Uterus (tissue), 3 donors: ENCODE measurements at regions not wholly inside any gene's neighbourhood (a gene's known extent, or its start where the extent isn't known, plus 50 kb on each side); places are given as distances from the start of the nearest gene placed in this dataset.

ENCODE experiments used
- DNase-seq, 2 donors: peaks; one replicate each; pipeline ENCODE4 v3.0.0-alpha.2; 2019 to 2020
- H3K27ac ChIP-seq, 2 donors: fragments of 200-600 bp; sonication (generic); 1 replicate in 1 of 2; 2 replicates in 1 of 2; pipeline ENCODE4 v1.5.1; 2016 to 2018
- H3K27me3 ChIP-seq, 2 donors: fragments of 200-600 bp; sonication (generic); one replicate each; pipeline ENCODE4 v1.5.1; 2018 to 2019; ENCODE audit warnings: control low read depth in 1 of 2
- H3K36me3 ChIP-seq, 2 donors: fragments of 200-600 bp; sonication (generic); one replicate each; pipeline ENCODE4 v1.5.1; 2019; ENCODE audit warnings: control low read depth in 1 of 2
- H3K4me1 ChIP-seq, 2 donors: fragments of 200-600 bp; sonication (generic); one replicate each; pipeline ENCODE4 v1.5.1; 2018 to 2019; ENCODE audit warnings: control low read depth in 1 of 2
- H3K4me3 ChIP-seq, 2 donors: fragments of 200-600 bp; sonication (generic); 1 replicate in 1 of 2; 2 replicates in 1 of 2; pipeline ENCODE4 v1.5.1; 2018 to 2019; ENCODE audit warnings: mild to moderate bottlenecking in 1 of 2
- H3K9me3 ChIP-seq, 2 donors: fragments of 200-600 bp; sonication (generic); one replicate each; pipeline ENCODE4 v1.5.1; 2019; ENCODE audit warnings: control low read depth in 1 of 2
- POLR2A ChIP-seq, 2 donors: fragments of 450-650 bp; IDR thresholded peaks; one replicate each; pipeline ENCODE4 v1.6.1; 2016; ENCODE audit warnings: antibody characterized with exemption in 2 of 2, mild to moderate bottlenecking in 1 of 2, moderate library complexity in 1 of 2
- intact Hi-C: fragments of 100-400 bp; cut with DNase I; formaldehyde crosslinking; loops from one replicate; pipeline ENCODE4 v1.15.1; 2023; ENCODE audit warnings: low total_unique reads
- TF ChIP-seq, protein P1 (sequence below), 4 experiments: fragments of 200-600 bp in 2 of 4; fragments of 450-650 bp in 2 of 4; sonication (generic) in 2 of 4; IDR thresholded peaks; one replicate each; pipeline ENCODE4 v1.5.1; 2016 to 2019; ENCODE audit warnings: antibody characterized with exemption in 4 of 4, mild to moderate bottlenecking in 2 of 4, moderate library complexity in 1 of 4
- donor health status: DM: yes; HTN: yes; CAD: no.

DNA sequence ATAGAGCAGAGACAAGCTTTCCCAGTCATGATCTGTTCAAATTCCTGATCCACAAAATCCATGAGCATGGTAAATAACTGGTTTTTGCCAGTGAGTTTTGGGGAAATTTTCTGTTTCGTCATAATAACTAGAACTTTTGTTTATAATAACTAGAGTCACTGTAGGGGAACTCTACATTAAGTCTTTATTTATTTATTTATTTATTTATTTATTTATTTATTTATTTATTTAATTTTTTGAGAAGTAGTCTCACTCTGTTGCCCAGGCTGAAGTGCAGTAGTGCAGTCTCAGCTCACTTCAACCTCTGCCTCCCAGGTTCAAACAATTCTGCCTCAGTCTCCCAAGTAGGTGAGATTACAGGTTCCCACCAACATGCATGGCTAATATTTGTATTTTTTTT is 1106.8 kb downstream of the AMY1C start:
- Histone ChIP-seq H3K27ac (no peak overlapping the region), H3K36me3 (no peaks in the 10 kb centered on the region), H3K4me1 (no peaks in the 10 kb centered on the region), H3K27me3 (no peaks in the 10 kb centered on the region), H3K4me3 (no peak overlapping the region), H3K9me3 (no peaks in the 10 kb centered on the region)
- intact Hi-C loops: no loop called here
- TF ChIP-seq, protein P1, sequence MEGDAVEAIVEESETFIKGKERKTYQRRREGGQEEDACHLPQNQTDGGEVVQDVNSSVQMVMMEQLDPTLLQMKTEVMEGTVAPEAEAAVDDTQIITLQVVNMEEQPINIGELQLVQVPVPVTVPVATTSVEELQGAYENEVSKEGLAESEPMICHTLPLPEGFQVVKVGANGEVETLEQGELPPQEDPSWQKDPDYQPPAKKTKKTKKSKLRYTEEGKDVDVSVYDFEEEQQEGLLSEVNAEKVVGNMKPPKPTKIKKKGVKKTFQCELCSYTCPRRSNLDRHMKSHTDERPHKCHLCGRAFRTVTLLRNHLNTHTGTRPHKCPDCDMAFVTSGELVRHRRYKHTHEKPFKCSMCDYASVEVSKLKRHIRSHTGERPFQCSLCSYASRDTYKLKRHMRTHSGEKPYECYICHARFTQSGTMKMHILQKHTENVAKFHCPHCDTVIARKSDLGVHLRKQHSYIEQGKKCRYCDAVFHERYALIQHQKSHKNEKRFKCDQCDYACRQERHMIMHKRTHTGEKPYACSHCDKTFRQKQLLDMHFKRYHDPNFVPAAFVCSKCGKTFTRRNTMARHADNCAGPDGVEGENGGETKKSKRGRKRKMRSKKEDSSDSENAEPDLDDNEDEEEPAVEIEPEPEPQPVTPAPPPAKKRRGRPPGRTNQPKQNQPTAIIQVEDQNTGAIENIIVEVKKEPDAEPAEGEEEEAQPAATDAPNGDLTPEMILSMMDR (IDR thresholded peaks at IDR 0.05): no peak
- no peak for TF ChIP-seq POLR2A (IDR thresholded peaks at IDR 0.05)
- DNase-seq: no peak

DNA sequence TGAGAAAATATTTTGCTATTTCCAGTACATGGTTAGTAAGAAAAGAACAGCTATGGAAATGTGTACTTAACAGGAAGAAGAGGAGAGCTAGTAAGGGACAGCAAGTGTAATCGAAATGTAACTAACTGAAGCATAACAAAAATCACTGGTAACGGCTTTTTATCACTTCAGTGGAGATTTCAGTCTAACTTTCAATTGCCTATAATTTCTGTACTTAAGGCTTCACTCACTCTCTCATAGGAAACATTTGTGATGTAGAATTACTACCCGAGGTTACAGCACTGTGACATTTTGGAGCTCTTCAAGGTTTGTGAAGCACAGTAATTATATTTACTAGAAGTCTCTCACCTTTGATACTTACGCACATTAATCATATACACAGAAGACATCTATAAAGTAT is 1119.1 kb downstream of the AMY1C start:
- Histone ChIP-seq H3K27me3 (no peaks in the 10 kb centered on the region), H3K27ac (no peak overlapping the region), H3K9me3 (no peaks in the 10 kb centered on the region), H3K36me3 (no peaks in the 10 kb centered on the region), H3K4me3 (no peak overlapping the region), H3K4me1 (no peaks in the 10 kb centered on the region)
- no peak for TF ChIP-seq POLR2A (IDR thresholded peaks at IDR 0.05)
- TF ChIP-seq, protein P1 (IDR thresholded peaks at IDR 0.05): no peak
- intact Hi-C loops: no loop called here
- no peak for DNase-seq

DNA sequence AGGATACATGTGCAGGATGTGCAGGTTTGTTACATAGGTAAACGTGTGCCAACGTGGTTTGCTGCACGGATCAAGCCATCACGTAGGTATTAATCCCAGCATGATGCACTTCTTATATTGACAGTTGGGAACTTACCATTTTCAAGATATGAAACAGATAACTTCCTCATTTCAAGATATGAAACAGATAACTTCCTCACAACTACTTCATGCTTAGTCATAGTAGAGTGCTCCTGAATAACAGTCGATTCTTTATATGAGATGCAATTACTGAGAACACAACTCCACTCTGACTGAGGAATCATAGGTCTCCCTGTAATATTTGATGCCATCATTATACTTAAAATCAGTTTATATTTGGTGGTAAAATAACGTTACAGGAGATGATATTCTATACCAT is 1124.3 kb downstream of the AMY1C start:
- no peaks in the 10 kb centered on the region for H3K4me1 ChIP-seq
- no peaks in the 10 kb centered on the region for H3K36me3 ChIP-seq
- no peaks in the 10 kb centered on the region for H3K27me3 ChIP-seq
- no peak overlapping the region for H3K4me3 ChIP-seq
- no peak overlapping the region for H3K27ac ChIP-seq
- intact Hi-C loops: no loop called here
- H3K9me3 ChIP-seq: no peaks in the 10 kb centered on the region
- DNase-seq: no peak
- no peak for TF ChIP-seq POLR2A (IDR thresholded peaks at IDR 0.05)
- TF ChIP-seq, protein P1 (IDR thresholded peaks at IDR 0.05): no peak

DNA sequence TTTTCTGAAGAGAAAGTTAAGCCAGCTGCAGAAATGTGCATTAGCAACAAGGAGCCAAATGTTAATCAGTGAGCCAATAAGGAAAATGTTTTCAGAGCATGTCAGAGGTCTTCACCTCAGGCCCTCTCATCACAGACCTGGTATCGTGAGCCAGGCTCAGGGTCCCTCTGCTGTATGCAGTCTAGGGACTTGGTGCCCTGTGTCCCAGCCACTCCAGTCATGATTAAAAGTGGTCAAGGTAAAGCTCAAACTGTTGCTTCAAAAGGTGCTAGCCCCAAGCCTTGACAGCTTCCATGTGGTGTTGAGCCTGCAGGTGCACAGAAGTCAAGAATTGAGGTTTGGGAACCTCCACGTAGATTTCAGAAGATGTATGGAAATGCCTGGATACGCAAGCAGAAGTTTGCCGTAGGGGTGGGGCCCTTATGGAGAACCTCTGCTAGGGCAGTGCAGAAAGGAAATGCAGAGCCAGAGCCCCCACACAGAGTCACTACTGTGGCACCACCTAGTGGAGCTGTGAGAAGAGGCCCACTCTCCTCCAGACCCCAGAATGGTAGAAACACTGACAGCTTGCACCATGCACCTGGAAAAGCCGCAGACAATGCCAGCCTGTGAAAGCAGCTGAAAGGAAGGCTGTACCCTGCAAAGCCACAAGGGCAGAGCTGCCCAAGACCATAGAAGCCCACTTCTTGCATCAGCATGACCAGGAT is 1128.7 kb downstream of the AMY1C start:
- Histone ChIP-seq H3K4me1 (no peaks in the 10 kb centered on the region), H3K9me3 (no peaks in the 10 kb centered on the region), H3K27me3 (no peaks in the 10 kb centered on the region), H3K36me3 (no peaks in the 10 kb centered on the region), H3K27ac (no peak overlapping the region), H3K4me3 (no peak overlapping the region)
- TF ChIP-seq, protein P1 (IDR thresholded peaks at IDR 0.05): no peak
- TF ChIP-seq POLR2A (IDR thresholded peaks at IDR 0.05): no peak
- DNase-seq: no peak
- intact Hi-C loops: no loop called here

DNA sequence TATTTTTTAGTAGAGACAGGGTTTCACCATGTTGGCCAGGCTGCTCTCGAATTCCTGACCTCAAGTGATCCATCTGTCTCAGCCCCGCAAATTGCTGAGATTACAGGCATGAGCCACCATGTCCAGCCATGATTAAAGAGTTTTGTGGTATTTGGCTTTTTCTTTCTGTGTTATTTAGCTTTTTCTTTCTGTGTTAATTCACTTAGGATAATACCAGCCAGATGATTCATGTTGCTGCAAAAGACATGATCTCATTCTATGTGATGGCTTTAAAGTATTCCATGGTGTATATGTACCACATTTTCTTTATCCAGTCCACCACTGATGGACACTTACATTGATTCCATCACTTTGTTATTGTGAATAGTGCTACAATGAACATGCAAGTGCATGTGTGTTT is 1135.2 kb downstream of the AMY1C start:
- no peaks in the 10 kb centered on the region for H3K9me3 ChIP-seq
- no peaks in the 10 kb centered on the region for H3K36me3 ChIP-seq
- no peak overlapping the region for H3K4me3 ChIP-seq
- no peaks in the 10 kb centered on the region for H3K4me1 ChIP-seq
- H3K27me3 ChIP-seq: no peaks in the 10 kb centered on the region
- intact Hi-C loops: no loop called here
- TF ChIP-seq POLR2A (IDR thresholded peaks at IDR 0.05): no peak
- TF ChIP-seq, protein P1 (IDR thresholded peaks at IDR 0.05): no peak
- no peak for DNase-seq
- H3K27ac ChIP-seq: no peak overlapping the region
